HepG2 (cell line): ENCODE measurements at regions not wholly inside any gene's neighbourhood (a gene's known extent, or its start where the extent isn't known, plus 50 kb on each side); places are given as distances from the start of the nearest gene placed in this dataset.

ENCODE experiments used
- ATAC-seq: fragments of 200-7000 bp; cut with Tn5 transposase; 3 replicates; pipeline ENCODE4 v1.9.1; 2020; ENCODE audit warnings: mild to moderate bottlenecking, moderate library complexity
- BruUV-seq: library from RNA; stranded (reverse); fragments of 400-500 nt; replicated peaks from 2 replicates; lab custom pipeline; 2021; lab: Mats Ljungman, UMichigan
- CTCF ChIA-PET: fragments of 300-600 bp; formaldehyde crosslinking; extraction: SDS; loops from one replicate; lab custom pipeline; 2021; ENCODE audit warnings: low total read pairs, inconsistent platforms, low intra/inter-chr PET ratio; lab: Yijun Ruan, JAX
- POLR2A ChIA-PET: fragments of 350-600 bp; sonication (Branson Sonifier 250); formaldehyde crosslinking; loops from one replicate; lab custom pipeline; 2020; ENCODE audit warnings: antibody characterized with exemption, inconsistent platforms; lab: Yijun Ruan, JAX
- DNase-seq: peaks from one replicate; pipeline ENCODE4 v3.0.0-alpha.2; 2015; ENCODE audit warnings: low spot score
- FAIRE-seq: peaks from 3 replicates; lab custom pipeline; 2011; peaks lifted over from hg19 to GRCh38; lab: Jason Lieb, UNC
- H2AFZ ChIP-seq: one replicate; pipeline ENCODE4 v1.6.1; 2011; ENCODE audit warnings: low read length, inconsistent platforms
- H3K27ac ChIP-seq: fragments of 300-600 bp; 3 replicates; pipeline ENCODE4 v1.8.0; 2011; ENCODE audit warnings: mixed run types, mild to moderate bottlenecking, mixed read lengths, low read length, inconsistent platforms; ENCODE audit not compliant: insufficient read depth; ENCODE audit errors: extremely low read length
- H3K27me3 ChIP-seq, 2 experiments: fragments of 200-600 bp in 1 of 2; 2 replicates in 1 of 2; 3 replicates in 1 of 2; pipeline versions ENCODE4 v1.6.0 to v1.8.0; 2011; ENCODE audit warnings: low read length in 2 of 2, mild to moderate bottlenecking in 2 of 2, moderate library complexity in 2 of 2, inconsistent platforms in 1 of 2; ENCODE audit not compliant: insufficient read depth in 2 of 2, control insufficient read depth in 1 of 2
- H3K36me3 ChIP-seq, 2 experiments: fragments of 200-600 bp in 1 of 2; replicated peaks in 1 of 2; 2 replicates in 1 of 2; 3 replicates in 1 of 2; pipeline versions ENCODE4 v1.5.1 to v1.8.0; 2011; ENCODE audit warnings: low read length in 2 of 2, inconsistent platforms in 1 of 2; ENCODE audit not compliant: insufficient read depth in 2 of 2, control insufficient read depth in 1 of 2
- H3K4me1 ChIP-seq: 2 replicates; pipeline ENCODE4 v1.5.1; 2012; ENCODE audit warnings: low read length, inconsistent platforms; ENCODE audit not compliant: insufficient read depth
- H3K4me2 ChIP-seq: 2 replicates; pipeline ENCODE4 v1.6.0; 2011; ENCODE audit warnings: low read depth, low read length, inconsistent platforms
- H3K4me3 ChIP-seq, 3 experiments: fragments of 200-600 bp in 1 of 3; sonication (generic), shearing (Covaris generic) in 1 of 3; replicated peaks in 1 of 3; 2 replicates each; pipeline ENCODE4 v1.5.1; 2011 to 2016; ENCODE audit warnings: low read length in 3 of 3, inconsistent platforms in 2 of 3, low read depth in 2 of 3, mild to moderate bottlenecking in 2 of 3, control low read depth in 1 of 3, mixed read lengths in 1 of 3; ENCODE audit not compliant: insufficient read depth in 1 of 3
- H3K79me2 ChIP-seq: one replicate; pipeline ENCODE4 v1.6.1; 2011; ENCODE audit warnings: low read length, inconsistent platforms; ENCODE audit not compliant: insufficient read depth
- H3K9ac ChIP-seq: 2 replicates; pipeline ENCODE4 v1.6.0; 2011; ENCODE audit warnings: mild to moderate bottlenecking, low read depth, low read length, inconsistent platforms; ENCODE audit not compliant: insufficient read depth
- H3K9me3 ChIP-seq: 2 replicates; pipeline ENCODE4 v1.5.1; 2012; ENCODE audit warnings: mild to moderate bottlenecking, low read length
- H4K20me1 ChIP-seq: 2 replicates; pipeline ENCODE4 v1.6.0; 2011; ENCODE audit warnings: inconsistent platforms, mild to moderate bottlenecking, low read length, moderate library complexity; ENCODE audit not compliant: insufficient read depth
- AFF4 ChIP-seq: sonication (generic); formaldehyde crosslinking; IDR thresholded peaks from 2 replicates; pipeline ENCODE4 v1.4.0; 2020; ENCODE audit warnings: missing genetic modification reagents
- CTCF ChIP-seq: sonication (generic); formaldehyde crosslinking; IDR thresholded peaks from 2 replicates; pipeline ENCODE4 v1.5.0; 2020; ENCODE audit warnings: mild to moderate bottlenecking, missing genetic modification reagents, moderate library complexity
- FOXK2 ChIP-seq: fragments of 450-650 bp; IDR thresholded peaks from 2 replicates; pipeline ENCODE4 v1.6.1; 2016
- KAT2B ChIP-seq: fragments of 150-350 bp; IDR thresholded peaks from 2 replicates; pipeline ENCODE4 v1.6.1; 2014; ENCODE audit warnings: low read depth, low read length, borderline replicate concordance
- MTF1 ChIP-seq: sonication (generic); formaldehyde crosslinking; IDR thresholded peaks from 2 replicates; pipeline ENCODE4 v1.5.0; 2020; ENCODE audit warnings: missing genetic modification reagents
- NBN ChIP-seq: fragments of 450-650 bp; conservative IDR thresholded peaks from 2 replicates; pipeline ENCODE4 v1.6.1; 2017
- PAXIP1 ChIP-seq: sonication (generic); formaldehyde crosslinking; conservative IDR thresholded peaks from 2 replicates; pipeline ENCODE4 v1.4.0; 2020; ENCODE audit warnings: mild to moderate bottlenecking, missing genetic modification reagents, moderate library complexity
- PHF8 ChIP-seq: sonication (generic); formaldehyde crosslinking; IDR thresholded peaks from 2 replicates; pipeline ENCODE4 v1.5.0; 2020; ENCODE audit warnings: missing genetic modification reagents
- RAD21 ChIP-seq: fragments of 450-650 bp; formaldehyde crosslinking; IDR thresholded peaks from 2 replicates; pipeline ENCODE4 v1.5.0; 2020; ENCODE audit warnings: mild to moderate bottlenecking
- SMC3 ChIP-seq: IDR thresholded peaks from 2 replicates; pipeline ENCODE4 v1.6.1; 2011; ENCODE audit warnings: low read length, improper control_type of control experiment
- TFDP2 ChIP-seq: sonication (generic); formaldehyde crosslinking; IDR thresholded peaks from 2 replicates; pipeline ENCODE4 v1.4.0; 2020; ENCODE audit warnings: missing genetic modification reagents
- TMF1 ChIP-seq: sonication (generic); formaldehyde crosslinking; IDR thresholded peaks from 2 replicates; pipeline ENCODE4 v1.8.1; 2022; ENCODE audit warnings: low read depth, missing genetic modification reagents
- ZNF260 ChIP-seq: sonication (generic); formaldehyde crosslinking; IDR thresholded peaks from 2 replicates; pipeline ENCODE4 v1.4.0; 2020; ENCODE audit warnings: missing genetic modification reagents, low read depth, mild to moderate bottlenecking, borderline replicate concordance
- WGBS: methylation state at CpG from one replicate; pipeline ENCODE4 v1.1.6; 2017; ENCODE audit warnings: low lambda C conversion rate; 5-methylcytosine and 5-hydroxymethylcytosine counted together
- in situ Hi-C: cut with HindIII; loops from 2 replicates; pipeline ENCODE4 v1.10.0; 2017; ENCODE audit warnings: low pct_unique_long_range_greater_than_20kb; ENCODE audit not compliant: extremely low pct_ligation_motif_present
- intact Hi-C: fragments of 100-400 bp; cut with micrococcal nuclease; formaldehyde crosslinking; loops from one replicate; pipeline ENCODE4 v1.10.0; 2022; ENCODE audit not compliant: unreplicated experiment

- Histone ChIP-seq H3K4me3 (no peak overlapping the region), H3K9ac (no peak overlapping the region), H3K9me3 (no peaks in the 10 kb centered on the region), H3K27me3 (peaks cover 0 to 5% of the 10 kb centered on the region in 2 experiments; a peak in 1 of 5 replicates), H3K27ac (no peak overlapping the region), H4K20me1 (no peaks in the 10 kb centered on the region), H3K79me2 (no peaks in the 10 kb centered on the region), H3K4me2 (no peak overlapping the region), H3K36me3 (no peaks in the 10 kb centered on the region), H3K4me1 (no peaks in the 10 kb centered on the region), H2AFZ (no peak overlapping the region)
- 16% methylated on average over 17 of the region's 18 CpGs for WGBS
- no TSS peak for BruUV-seq
- CTCF ChIA-PET, result interaction anchor here (1.8 kb wide), 1 partner anchor 709 kb away, joined by 9 read pairs; the partner anchor contains the start of gene EPHB1
- DNase-seq, result peak; percentile 20
- in situ Hi-C loops (loop anchor here (10.0 to 25.0 kb wide), 2 partner anchors 709 to 892 kb away; partner anchors contain the start of gene EPHB1), intact Hi-C loops (no loop called here)
- FAIRE-seq, result no peak
- ATAC-seq, result peak; percentile 97
- POLR2A ChIA-PET, result no interaction called here
- TF ChIP-seq FOXK2 (no peak), NBN (no peak), KAT2B (no peak), PAXIP1 (CRISPR knock-in tag) (no peak), CTCF (CRISPR knock-in tag) (peak; percentile 78), PHF8 (CRISPR knock-in tag) (no peak), AFF4 (CRISPR knock-in tag) (no peak), TFDP2 (no peak), TMF1 (CRISPR knock-in tag) (no peak), ZNF260 (no peak), SMC3 (peak; percentile 23; the same call in 1 of the 2 replicates), MTF1 (CRISPR knock-in tag) (no peak), RAD21 (CRISPR knock-in tag) (0 out of 2 replicates have a peak, but pooled peaks have one; percentile 23)
These were observed 461.5 kb upstream of the PPP2R3A start for GRCh38 chr3:135503760-135504686.
